Renal cortex interstitium (tissue), 11 donors: ENCODE measurements at regions not wholly inside any gene's neighbourhood (a gene's known extent, or its start where the extent isn't known, plus 50 kb on each side); places are given as distances from the start of the nearest gene placed in this dataset.
A peak's percentile ranks its signal among the peaks of the same experiment; 100 is the strongest.
"Not testable (repeated sequence)": the region's sequence is repeated elsewhere in the genome, so short reads cannot be mapped to it uniquely, and the experiment has no call there.

Source experiments
- DNase-seq, 11 donors: peaks; one replicate each; pipeline ENCODE4 v3.0.0-alpha.2; 2013; ENCODE audit warnings: low read depth in 9 of 11, low spot score in 4 of 11; ENCODE audit errors: extremely low read depth in 1 of 11

GRCh38 chr18:56492136-56492535, 146.3 kb downstream of the TXNL1 start:
- no peak for DNase-seq

DNA sequence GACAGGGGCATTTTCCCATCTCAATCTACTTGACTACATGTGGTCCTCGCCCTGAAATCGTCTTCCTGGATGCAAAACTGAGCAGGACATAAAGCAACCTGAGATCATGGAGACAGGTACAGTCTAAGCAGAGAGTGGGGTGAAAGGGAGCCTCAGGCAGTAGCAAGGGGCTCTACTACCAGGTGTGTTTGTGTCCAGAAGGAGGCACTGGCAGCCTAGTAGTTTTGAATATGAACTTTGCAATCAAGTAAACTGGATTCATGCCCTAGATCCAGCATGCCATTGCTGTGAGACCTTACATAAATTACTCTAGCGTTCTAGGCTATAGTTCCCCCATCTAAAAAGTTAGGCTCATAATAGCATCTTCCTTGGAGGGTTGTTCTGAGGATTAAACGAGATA, 147.4 kb downstream of the TXNL1 start:
- DNase-seq: no peak

GRCh38 chr18:56489893-56490292, 148.5 kb downstream of the TXNL1 start:
- no peak for DNase-seq

GRCh38 chr18:56488739-56489138, 149.7 kb downstream of the TXNL1 start:
- no peak for DNase-seq

GRCh38 chr18:56487801-56488200, 150.6 kb downstream of the TXNL1 start:
- DNase-seq: no peak

DNA sequence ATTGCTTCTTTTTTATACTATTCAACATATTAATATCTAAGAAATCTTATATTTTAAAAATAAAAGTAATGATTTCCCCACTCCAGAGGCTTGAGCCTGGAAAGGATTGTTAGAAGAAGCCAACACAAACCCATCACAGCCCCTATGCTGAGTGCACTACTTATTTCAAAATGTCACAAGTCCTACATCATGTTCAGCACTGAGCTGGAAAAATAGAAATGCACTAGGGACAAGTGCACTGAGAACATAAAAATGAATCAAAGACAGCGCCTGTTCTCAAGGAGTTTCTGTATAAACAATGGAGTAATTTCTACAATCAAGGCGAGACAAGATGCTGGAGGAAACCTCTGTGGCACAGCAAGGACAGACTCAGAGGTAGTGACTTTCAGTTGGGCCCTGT, 155.0 kb downstream of the TXNL1 start:
- no peak for DNase-seq

DNA sequence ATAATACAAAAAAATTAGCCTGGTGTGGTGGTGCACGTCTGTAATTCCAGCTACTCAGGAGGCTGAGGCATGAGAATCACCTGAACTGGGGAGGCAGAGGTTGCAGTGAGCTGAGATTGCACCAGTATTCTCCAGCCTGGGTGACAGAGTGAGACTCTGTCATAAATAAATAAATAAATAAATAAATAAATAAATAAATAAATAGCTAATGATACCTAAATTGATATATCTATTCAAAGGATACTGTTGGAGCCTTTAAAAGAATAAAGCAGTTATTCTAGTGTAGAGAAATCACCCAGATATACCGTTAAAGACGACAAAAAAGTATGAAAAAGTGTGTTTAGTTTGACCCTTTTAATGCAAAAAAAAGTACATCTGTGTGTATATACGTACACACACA, 155.6 kb downstream of the TXNL1 start:
- not testable (repeated sequence) for DNase-seq

- no peak for DNase-seq
These were observed 156.6 kb downstream of the TXNL1 start for GRCh38 chr18:56481751-56482150.

DNA sequence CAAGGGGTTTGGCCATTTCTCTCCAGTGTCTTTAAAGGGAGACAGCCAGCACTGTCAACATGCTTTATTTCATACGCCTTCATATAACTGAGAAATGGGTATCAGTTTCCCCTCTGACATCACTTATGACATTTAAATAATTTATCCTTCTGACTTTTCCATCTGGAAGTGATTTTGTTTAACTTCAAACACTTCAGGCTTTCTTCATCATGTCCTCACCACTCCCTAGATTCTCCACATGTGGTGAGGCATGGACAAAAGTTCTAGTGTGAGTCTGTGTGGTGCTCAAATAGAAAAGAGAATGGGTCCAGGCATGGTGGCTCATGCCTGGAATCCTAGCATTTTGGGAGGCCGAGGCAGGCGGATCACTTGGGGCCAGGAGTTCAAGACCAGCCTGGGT, 158.6 kb downstream of the TXNL1 start:
- DNase-seq: no peak

GRCh38 chr18:56475250-56475649, 163.1 kb downstream of the TXNL1 start:
- no peak for DNase-seq

- no peak for DNase-seq
These were observed 164.9 kb downstream of the TXNL1 start for GRCh38 chr18:56473400-56474024.

- no peak for DNase-seq
These were observed 167.7 kb downstream of the TXNL1 start for GRCh38 chr18:56470406-56471351.

DNA sequence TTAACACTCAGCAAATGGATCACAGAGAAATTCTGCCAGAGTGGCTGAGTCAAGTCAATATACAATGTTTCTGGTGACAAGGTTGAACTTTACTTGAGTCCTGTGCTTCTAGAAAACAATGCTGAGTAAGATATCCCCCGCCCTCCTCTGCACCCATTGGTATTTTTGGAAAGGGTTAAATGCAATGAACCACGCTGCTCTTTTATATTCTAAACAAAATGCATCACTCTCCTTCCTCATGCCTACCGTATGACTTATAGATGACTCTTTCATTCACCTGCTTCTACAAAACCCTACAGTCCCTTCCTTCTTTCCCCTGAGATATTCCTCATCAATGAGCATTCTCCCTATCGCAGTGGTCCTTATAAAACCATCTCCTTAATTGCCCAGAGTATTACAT, 168.8 kb downstream of the TXNL1 start:
- DNase-seq: no peak

- no peak for DNase-seq
These were observed 170.0 kb downstream of the TXNL1 start for GRCh38 chr18:56468396-56468795.

- no peak for DNase-seq
These were observed 176.1 kb downstream of the TXNL1 start for GRCh38 chr18:56462276-56462675.

DNA sequence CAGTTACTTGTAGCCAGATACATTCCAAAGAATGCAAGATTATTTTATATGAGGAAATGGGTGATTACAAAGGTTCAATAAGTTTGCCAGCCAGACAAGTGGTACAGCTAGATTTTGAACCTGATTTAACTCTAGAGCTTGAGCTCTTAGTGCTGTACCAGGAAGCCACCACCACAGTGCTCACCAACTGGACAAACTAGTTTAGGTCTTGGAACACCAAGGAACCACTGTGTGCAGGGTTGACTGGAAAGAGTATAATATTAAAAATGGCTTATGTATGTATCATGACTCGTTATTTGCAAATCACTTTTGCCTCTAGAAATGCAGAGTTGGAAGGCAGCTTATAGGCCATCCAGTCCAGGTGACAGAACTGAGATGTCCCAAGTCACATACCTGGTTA, 177.2 kb downstream of the TXNL1 start:
- no peak for DNase-seq

- DNase-seq: no peak
These were observed 177.8 kb downstream of the TXNL1 start for GRCh38 chr18:56460581-56460980.

GRCh38 chr18:56458770-56459712, 179.4 kb downstream of the TXNL1 start:
- DNase-seq: peak in 2 of 11 donors; percentile 9

- DNase-seq: no peak
These were observed 182.5 kb downstream of the TXNL1 start for GRCh38 chr18:56455874-56456273.

DNA sequence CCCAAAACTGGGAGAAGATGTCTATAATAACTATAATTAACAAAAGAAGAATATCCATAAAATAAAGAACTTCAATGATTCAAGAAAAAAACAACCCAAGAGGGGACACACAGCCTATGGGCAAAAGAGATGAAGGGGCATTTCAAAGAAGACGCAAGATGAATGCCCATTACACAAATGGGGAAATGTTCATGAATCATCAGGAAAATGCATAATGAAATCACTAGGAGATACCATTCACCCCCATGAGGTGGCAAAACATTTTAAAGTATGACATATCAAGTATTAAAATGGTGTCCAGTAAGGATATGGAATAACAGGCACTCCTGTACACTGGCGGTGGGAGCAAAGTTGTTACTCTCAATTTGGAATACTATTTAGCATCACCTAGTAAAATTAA, 183.3 kb downstream of the TXNL1 start:
- DNase-seq: no peak
